HG02763 (cell line): ENCODE measurements at regions not wholly inside any gene's neighbourhood (a gene's known extent, or its start where the extent isn't known, plus 50 kb on each side); places are given as distances from the start of the nearest gene placed in this dataset.

Experiments
- ATAC-seq: cut with Tn5 transposase; IDR thresholded peaks from one replicate; pipeline ENCODE4 v1.9.1; 2021; ENCODE audit warnings: mild to moderate bottlenecking, moderate library complexity; ENCODE audit not compliant: unreplicated experiment

DNA sequence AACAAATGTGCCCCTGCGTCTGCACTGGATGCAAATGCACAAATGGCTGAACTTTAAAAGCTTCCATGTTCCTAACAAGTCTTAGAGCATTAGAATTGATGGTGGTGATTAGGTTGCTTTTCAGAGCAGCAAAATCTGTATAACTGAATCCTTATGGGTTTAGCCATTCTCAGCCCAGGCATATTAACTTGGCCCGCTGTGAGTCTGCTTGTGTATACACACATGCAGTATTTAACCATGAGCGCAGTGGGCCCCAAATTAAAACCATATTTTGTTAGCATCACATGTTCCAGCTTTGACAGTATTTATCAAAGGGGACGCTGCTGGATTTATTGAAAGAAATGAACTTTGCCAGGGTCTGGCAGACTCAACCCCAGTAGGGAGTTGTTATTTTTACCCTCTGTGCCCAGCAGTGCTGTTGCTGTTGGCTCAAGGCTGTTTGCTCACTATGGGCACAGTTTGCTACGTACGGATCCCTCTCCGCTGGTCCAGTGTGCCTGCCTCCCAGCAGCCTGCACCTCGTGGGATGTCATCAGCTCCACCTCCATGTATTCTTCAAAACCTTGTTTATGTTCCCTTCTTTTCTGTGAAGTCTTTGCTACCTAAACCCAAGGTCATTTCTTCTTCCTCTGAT lies 144.7 kb downstream of the QRSL1 start:
- no peak for ATAC-seq

DNA sequence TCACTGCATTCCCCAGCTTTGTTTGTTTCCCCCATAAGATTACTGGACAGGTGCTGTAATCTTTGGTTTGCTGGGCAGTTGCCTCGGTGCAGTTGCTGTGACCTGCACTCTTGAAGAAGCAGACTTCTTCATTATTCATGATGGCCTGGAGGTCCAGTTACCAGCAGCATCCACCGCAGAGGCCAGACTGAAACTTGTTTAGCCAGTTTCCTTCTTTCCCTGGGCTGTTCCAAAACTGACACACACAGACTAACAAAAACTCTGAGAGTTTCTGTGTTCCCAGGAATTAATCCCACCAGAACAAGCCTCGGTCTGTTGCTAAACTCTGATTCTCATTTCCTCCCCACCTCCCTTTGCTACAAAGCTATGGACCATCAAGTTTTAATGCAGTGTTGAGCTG lies 144.1 kb downstream of the QRSL1 start:
- ATAC-seq, result no peak

DNA sequence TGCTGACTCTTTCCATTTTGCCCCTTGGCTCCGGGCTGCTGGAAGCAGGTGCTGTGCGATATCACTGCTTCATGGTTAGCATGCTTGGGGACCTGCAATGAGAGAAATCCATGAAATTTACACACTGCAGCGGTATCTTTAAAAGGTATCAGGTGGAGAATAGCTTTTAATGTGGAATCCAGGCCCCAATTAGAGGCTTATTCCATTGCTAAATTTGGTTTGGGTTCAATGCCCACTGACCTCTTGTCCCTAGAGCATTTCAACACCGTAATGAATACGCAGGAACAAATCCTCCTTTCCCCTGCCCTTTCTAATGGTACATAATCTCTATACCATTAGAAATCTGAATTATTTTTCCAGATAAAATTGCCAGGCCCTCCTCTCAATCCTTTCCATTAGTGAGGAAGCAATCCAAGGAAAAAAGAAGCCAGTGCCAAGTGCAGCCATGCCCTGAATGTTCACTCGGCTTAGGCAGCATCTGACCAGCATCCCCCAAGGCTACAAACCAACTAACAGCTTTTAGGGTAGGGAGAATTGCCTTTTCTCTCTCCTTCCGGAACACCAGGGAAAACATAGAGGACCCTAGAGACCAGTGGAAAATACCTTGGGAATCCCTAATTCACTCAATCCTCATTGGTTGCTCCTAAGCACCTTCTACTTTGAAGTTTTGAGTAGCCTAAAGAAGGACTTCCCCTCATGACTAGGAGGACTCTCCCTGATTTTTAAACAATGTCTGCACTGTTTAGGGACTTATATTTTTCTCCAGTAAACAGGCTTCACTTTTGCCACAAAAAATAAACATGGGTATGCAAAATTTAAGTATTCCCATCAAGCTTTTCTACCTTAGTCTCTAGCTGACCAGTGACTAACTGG lies 143.1 kb downstream of the QRSL1 start:
- no peak for ATAC-seq

DNA sequence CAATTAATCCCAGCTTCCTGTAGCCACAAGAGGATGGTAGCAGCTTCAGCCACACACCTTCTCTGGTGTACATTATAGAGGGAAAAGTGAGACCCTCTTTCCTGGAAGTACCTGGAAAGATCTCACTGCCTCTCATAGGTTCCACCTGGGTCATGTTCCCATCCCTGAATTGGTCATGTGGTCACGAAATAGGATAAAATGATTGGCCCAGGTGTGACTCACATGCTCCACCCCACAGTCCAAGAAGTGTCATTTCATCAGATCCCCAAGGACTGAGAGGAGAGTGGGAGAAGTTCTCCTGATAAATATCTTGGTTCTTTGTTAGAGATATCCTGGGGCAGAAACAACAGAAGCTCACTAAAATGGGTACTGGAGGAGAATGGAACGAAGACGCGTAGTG lies 142.4 kb downstream of the QRSL1 start:
- no peak for ATAC-seq

DNA sequence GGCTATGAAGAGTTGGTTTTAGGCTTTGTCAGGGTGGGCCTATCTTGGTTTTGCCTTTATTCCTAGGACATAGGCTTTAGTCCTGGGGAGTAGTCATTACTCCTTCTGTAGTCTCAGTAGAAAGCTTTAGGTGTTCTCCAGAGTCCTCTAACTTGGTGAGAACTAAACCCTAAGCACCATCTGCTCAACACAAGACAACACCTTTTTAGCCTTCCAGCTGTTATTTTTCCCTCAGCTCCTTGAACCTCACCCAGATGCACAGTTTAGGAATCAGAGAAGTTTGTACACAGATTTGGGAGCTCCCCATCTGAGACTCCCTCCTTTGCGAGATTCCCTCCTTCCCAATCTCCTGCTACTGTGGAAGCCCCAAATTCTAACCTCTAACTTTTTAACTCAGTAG lies 141.3 kb downstream of the QRSL1 start:
- no peak for ATAC-seq

DNA sequence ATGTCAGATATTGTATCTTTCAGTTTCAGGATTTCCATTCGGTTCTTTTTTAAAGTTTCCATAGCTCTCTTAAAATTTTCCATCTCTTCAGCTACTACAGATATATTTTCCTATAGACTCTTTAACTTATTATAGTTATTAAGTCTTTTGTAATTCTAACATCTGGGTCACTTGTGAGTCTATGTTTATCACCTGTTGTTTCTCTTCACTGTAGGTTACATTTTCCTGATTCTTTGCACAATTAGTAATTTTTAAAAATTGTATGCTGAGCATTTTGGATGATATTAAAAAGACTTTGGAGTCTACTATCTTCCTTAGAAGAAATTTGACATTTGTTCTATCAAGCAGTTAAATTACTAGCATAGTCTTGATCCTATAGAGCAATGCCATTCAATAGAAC lies 140.7 kb downstream of the QRSL1 start:
- no peak for ATAC-seq

DNA sequence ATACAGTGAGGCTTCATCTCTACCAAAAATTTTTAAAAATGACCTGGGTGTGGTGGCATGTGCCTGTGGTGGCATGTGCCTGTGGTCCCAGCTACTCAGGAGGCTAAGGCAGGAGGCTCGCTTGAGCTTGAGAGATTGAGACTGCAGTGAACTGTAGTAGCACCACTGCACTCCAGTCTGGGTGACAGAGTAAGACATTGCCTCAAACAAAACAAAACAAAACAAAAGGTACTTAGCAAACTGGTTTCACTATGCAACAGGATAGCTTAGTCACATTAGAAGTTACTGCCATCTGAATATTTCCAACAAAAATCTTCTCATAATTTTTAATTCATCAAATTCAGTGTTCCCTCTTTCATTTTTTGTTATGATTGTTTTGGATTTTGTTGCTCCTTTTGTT lies 137.9 kb downstream of the QRSL1 start:
- ATAC-seq, result no peak

DNA sequence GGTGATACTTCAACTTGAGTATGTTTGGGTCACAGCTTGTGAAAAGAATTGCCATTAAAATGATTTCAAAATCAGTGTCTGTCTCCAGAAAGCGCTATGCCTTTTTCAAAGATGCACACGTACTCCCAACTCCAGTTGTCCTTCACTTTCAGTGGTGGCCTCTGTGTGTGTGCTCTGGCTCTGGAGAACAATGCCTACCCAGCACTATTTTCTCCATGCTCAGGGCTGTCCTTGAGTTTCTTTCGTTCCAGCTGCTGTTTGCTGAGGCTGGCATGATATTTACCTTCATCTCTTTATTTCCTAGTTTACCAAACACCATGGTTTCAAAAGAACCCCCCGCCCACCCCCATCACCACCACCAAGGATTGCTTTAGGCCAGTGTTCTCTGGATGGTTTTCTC lies 136.8 kb downstream of the QRSL1 start:
- no peak for ATAC-seq

DNA sequence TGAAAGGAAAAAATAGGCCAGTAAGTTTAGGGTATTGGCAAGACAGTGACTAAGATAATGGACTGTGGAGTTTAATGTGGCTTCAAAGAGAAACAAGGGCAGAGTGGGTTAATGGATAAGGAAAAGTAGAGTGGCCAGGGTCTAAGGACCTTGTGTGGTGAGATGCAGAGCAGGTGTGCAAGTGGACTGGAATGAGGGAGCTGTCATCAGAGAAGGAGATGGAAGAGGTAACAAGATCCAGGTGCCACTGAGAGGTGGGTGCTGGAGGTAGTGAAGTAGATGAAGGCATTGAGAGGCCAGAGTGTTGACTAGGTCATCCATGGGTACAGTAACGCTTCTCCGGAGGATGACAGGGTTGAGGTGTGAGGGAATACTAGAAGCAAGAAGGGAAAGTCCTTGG lies 136.1 kb downstream of the QRSL1 start:
- no peak for ATAC-seq

DNA sequence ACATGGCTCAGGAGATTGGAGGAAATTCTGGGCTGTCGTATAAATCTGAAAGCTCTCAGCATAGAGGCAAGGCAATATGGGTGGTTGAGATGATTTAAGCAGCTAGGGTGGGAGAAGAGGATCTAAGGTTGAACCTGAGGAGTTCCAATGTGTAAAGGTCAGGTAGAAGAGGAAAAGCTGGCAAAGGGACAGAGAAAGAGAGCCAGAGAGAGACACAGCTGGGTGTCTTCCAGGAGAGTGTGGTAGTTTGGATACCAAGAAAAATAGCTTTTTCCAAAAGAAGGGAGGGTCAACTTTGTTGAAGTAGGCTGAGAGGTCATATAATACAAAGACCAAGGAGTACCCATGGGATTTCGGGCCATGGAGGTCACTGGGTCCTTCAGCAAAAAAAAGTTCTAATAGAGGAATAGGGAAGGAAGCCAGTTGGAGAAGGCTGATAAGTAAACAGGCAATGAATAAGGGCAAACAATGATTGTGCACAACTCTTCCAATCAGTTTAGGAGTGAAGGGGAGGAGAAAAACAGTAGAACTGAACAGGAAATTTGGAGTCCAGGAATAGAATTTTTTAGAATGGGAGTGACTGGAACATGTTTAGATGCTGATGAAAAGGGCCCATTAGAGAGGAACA lies 135.1 kb downstream of the QRSL1 start:
- no peak for ATAC-seq

DNA sequence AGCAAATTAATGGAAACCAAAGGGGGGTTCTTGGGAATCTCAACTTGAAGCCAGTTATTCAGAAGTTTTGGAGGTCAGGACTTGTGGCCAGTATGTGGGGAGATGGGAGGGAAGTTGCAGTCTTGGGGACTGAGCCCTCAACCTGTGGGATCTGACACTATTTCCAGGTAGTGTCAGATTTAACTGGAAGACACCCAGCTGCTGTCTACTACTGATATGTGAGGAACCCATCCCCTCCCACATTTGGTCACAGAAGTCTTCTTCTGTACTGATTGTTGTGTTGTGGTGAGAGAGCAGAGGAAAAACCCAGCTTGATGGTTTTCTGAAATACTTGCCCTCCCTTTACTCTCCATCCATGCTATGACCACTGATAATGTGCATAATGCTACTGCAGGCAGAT lies 134.0 kb downstream of the QRSL1 start:
- ATAC-seq, result no peak

DNA sequence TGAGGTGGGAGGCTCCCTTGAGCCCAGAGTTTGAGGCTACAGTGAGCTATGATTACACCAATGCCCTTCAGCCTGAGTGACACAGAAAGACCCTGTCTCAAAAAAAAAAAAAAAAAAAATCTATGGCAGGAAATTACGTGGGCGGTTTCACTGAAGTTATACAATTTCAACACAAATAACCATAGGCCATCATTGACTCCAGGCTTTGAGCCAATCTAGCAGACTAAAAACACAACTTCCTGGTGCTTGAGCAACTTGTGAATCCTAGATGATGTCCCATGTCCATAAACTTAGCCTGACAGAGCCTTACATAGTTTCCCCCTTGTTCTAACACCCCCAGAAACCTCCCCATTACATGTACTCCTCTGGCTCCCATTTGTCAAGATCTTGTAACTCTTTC lies 131.8 kb downstream of the QRSL1 start:
- no peak for ATAC-seq

DNA sequence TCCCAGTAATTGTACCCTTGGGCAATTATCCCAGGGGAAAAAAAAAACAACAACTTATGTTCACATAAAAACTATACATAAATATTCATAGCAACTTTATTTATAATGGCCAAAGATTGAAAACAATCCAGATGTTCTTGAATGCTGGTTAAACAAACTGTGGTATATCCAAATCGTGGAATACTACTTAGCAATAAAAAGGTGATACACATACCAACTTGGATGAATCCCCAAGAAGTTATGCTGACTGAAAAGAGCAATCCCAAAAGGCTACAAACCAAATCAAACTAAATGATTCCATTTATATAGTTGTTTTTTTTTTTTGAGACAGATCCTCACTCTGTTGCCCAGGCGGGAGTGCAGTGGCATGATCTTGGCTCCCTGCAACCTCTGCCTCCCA lies 129.7 kb downstream of the QRSL1 start:
- ATAC-seq, result no peak

DNA sequence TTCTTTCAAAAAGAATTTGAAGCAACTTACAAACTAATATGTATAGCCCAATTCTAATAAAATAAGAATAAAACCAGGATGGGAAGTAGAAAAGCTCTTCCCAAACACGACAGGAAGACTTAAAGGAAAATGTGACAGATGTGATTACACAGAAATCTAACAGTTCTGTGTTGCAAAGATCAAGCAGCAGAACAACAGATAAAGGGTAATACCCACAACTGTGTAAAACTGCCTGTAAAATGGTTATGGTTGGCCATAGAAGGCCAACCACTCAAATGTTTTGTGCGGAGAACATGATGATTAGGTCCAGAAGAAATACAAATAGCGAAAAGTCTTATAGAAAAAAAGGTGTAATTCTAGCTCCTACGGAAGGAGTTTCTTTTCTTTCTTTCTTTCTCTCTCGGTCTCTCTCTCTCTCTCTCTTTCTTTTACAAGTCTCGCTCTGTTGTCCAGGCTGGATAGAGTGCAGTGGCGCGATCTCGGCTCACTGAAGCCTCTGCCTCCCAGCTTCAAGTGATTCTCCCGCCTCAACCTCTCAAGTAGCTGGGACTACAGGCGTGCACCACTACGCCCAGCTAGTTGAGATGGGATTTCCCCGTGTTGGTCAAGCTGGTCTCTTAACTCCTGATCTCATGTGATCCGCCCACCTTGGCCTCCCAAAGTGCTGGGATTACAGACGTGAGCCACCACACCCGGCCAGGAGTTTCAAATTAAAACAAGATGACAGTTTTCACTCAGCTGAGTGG lies 128.5 kb downstream of the QRSL1 start:
- ATAC-seq, result no peak

DNA sequence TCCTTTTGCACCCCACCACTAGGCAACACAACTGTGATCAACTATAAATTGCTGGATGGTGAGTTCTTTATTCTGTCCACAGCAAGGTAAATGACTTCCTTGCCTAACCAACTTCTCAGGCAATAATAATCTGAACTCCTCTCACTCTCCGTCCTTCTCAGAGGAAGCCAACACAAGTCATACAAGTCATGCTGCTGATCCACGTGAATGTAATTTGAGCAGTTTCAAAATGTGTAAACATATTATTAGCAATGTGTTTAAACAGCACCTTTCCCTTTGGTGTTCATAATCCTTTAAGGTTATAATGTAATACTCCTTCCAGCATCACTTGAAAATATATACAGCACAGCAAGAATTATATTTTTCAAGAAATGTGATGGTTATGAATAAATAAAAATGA lies 127.9 kb downstream of the QRSL1 start:
- no peak for ATAC-seq

DNA sequence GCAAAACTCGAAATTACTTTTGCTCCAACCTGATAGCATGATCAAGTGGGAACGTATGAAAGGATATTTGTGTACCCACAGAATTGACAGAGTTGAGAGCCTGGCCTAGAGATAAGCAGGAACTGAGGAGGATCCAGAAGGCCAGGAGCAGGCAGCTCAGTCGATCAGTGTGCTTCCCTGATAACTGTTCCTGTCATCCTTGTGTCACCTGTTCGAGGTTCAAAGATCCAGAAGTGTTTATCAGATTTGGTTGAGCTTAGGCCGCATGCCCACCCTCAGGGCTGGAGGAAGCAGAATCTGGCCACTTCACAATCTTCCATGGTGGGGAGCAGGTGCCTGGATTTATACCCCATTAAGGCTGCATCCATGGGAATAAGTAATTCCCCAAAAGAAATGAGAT lies 124.8 kb downstream of the QRSL1 start:
- ATAC-seq, result no peak

DNA sequence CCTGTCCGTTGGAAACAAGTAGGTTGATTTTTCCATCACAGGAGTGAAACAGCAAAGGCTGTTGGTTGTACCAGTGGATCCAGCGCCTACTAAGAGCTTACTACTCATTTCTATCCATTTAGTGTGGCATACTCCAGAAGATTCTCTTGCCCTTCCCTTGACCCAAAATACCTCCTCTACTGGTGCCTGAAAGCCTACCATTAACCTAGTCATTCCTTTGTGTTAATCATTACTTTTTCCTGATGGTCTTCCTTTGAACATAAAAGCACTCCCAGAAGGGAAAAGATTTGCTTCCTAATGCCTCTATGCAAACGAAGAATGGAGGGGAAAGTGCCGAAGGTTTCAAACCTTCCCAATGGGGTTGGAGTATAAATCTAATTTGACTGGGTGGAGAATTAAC lies 123.3 kb downstream of the QRSL1 start:
- no peak for ATAC-seq

DNA sequence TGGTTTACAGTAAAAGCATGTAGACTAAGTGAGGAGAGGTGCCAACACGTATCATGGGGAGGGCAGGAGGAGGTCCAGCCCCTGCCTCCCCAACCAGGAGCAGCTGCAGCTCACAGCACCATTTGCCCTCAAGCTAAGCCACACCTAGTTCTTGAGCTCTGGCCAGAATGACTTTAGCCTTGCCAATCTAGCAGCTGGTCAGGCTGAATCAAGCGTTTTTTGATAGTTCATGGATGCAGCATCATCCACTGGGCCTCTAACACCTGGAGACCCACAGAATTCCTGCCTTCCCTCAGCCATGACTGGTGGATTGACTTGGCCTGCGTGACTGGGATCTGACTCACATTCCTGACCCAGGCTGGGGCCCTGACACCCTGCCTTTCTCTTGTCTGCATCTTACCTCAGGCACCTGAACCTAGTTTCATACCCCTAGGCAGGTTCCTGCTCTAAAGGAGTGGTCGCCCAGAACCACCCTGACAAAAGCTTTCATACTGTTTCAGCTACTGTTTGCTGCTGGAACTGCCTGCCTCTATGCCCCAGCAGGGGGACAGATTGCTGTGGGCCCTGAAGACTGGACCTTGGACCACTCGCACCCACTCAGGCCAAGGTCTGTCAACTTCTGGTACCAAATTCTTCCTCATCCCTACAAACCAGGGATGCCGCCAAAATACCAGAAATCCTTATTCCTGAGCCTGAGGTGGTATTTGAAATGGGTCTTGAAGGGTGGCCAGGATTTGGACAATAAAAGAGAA lies 122.3 kb downstream of the QRSL1 start:
- ATAC-seq, result no peak

DNA sequence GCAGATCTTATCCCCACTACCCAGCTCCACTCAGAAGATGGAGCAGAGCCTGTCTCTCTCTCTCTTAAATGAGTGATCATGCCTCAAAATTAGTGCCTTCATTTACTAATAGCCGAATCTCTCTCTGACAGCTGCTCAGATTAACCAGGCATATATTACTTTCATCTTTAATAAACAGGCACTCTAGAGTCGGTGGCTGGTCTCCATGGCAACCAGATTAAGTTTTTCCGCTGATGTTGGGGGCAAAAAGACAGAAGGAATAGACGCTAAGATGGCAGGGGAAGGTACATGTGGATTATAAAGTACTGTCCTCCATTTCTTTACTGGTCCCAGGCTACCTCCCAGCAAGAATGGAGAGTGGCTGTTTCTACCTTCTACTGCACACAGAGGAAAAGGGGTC lies 121.6 kb downstream of the QRSL1 start:
- no peak for ATAC-seq

DNA sequence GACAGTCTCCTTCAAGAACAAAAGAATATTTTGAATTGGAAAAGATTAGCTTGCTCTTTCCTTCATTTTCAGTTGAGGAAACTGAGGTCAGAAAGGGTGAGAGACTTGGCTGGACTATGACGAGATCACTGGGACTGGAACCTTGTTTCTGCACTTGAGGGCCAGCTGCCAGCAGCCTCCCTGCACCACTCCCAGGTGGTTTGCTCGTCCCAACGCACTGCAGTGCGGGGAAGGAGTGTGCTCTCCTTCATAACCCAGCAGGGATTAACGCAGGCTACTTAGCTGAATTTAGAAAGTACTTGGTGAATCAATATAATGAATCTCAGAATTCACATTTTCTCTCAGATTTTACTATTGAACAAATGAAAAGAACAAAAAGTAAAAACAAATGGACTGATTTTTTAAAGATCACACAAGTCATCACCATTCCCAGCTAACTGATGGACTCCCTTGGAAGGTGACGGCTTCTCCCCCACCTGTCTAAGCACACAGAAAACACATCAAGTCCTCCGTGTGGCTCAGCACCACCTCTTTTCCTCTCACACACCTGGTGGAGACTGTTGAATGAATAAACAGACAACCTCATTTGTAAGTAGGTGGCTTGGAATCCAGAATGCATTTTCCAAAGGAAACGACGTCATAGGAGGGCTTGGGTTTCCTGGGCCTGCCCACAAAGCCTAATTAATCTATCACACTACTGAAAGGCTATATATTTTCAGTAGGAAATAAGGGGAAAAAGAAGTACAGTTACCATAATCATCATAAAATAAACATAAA lies 121.0 kb downstream of the QRSL1 start:
- ATAC-seq, result no peak
